ENCODE measurements at regions not wholly inside any gene's neighbourhood (a gene's known extent, or its start where the extent isn't known, plus 50 kb on each side); places are given as distances from the start of the nearest gene placed in this dataset.

GRCh38 chr1:194602184-194602583, 1415.8 kb upstream of the B3GALT2 start:
- no peak for DNase-seq

GRCh38 chr1:194600716-194601115, 1414.3 kb upstream of the B3GALT2 start:
- DNase-seq: no peak

- peak; percentile 50 for DNase-seq
Measured at GRCh38 chr1:194598098-194598497, 1411.7 kb upstream of the B3GALT2 start.

GRCh38 chr1:194586302-194586701, 1399.9 kb upstream of the B3GALT2 start:
- no peak for DNase-seq

GRCh38 chr1:194584052-194584451, 1397.6 kb upstream of the B3GALT2 start:
- DNase-seq: no peak

GRCh38 chr1:194570476-194570875, 1384.1 kb upstream of the B3GALT2 start:
- no peak for DNase-seq

- no peak for DNase-seq
Measured at GRCh38 chr1:194568610-194569009, 1382.2 kb upstream of the B3GALT2 start.

- no peak for DNase-seq
Measured at GRCh38 chr1:194548071-194548470, 1361.7 kb upstream of the B3GALT2 start.

- no peak for DNase-seq
Measured at GRCh38 chr1:194544012-194544411, 1357.6 kb upstream of the B3GALT2 start.

- DNase-seq: no peak
Measured at GRCh38 chr1:194538453-194538852, 1352.0 kb upstream of the B3GALT2 start.

- DNase-seq: no peak
Measured at GRCh38 chr1:194537521-194537920, 1351.1 kb upstream of the B3GALT2 start.

GRCh38 chr1:194535369-194535768, 1349.0 kb upstream of the B3GALT2 start:
- DNase-seq: no peak

- no peak for DNase-seq
Measured at GRCh38 chr1:194534784-194535183, 1348.4 kb upstream of the B3GALT2 start.

GRCh38 chr1:194533641-194534040, 1347.2 kb upstream of the B3GALT2 start:
- DNase-seq: no peak

GRCh38 chr1:194517567-194517966, 1331.2 kb upstream of the B3GALT2 start:
- no peak for DNase-seq

- DNase-seq: no peak
Measured at GRCh38 chr1:194515916-194516315, 1329.5 kb upstream of the B3GALT2 start.

- no peak for DNase-seq
Measured at GRCh38 chr1:194512957-194513356, 1326.5 kb upstream of the B3GALT2 start.

- no peak for DNase-seq
Measured at GRCh38 chr1:194512345-194512744, 1325.9 kb upstream of the B3GALT2 start.

GRCh38 chr1:194503209-194503608, 1316.8 kb upstream of the B3GALT2 start:
- DNase-seq: no peak

GRCh38 chr1:194495434-194495833, 1309.0 kb upstream of the B3GALT2 start:
- no peak for DNase-seq

GRCh38 chr1:194487172-194487571, 1300.8 kb upstream of the B3GALT2 start:
- no peak for DNase-seq

- DNase-seq: no peak
Measured at GRCh38 chr1:194485432-194485831, 1299.0 kb upstream of the B3GALT2 start.

- DNase-seq: no peak
Measured at GRCh38 chr1:194478731-194479130, 1292.3 kb upstream of the B3GALT2 start.

- DNase-seq: no peak
Measured at GRCh38 chr1:194477908-194478307, 1291.5 kb upstream of the B3GALT2 start.

GRCh38 chr1:194476872-194477271, 1290.5 kb upstream of the B3GALT2 start:
- DNase-seq: peak; percentile 14

- DNase-seq: no peak
Measured at GRCh38 chr1:194476351-194476750, 1289.9 kb upstream of the B3GALT2 start.
